CD4-positive, alpha-beta T cell treated with Interleukin-2 at 100 ng/mL for 4 hours (primary cell): ENCODE measurements at regions not wholly inside any gene's neighbourhood (a gene's known extent, or its start where the extent isn't known, plus 50 kb on each side); places are given as distances from the start of the nearest gene placed in this dataset.

ENCODE experiments used
- DNase-seq: peaks from one replicate; pipeline ENCODE4 v3.0.0-alpha.2; 2020; ENCODE audit warnings: low spot score

- no peak for DNase-seq
These were observed 239.1 kb upstream of the RBFOX1 start for GRCh38 chr16:7093511-7093910.

- no peak for DNase-seq
These were observed 242.0 kb upstream of the RBFOX1 start for GRCh38 chr16:7090628-7091115.

- no peak for DNase-seq
These were observed 242.9 kb upstream of the RBFOX1 start for GRCh38 chr16:7089751-7090150.

- DNase-seq = no peak
These were observed 243.9 kb upstream of the RBFOX1 start for GRCh38 chr16:7088711-7089110.

- no peak for DNase-seq
These were observed 245.6 kb upstream of the RBFOX1 start for GRCh38 chr16:7086822-7087616.

- DNase-seq = no peak
These were observed 246.9 kb upstream of the RBFOX1 start for GRCh38 chr16:7085776-7086175.

GRCh38 chr16:7083096-7083495 lies 249.5 kb upstream of the RBFOX1 start:
- DNase-seq = no peak

GRCh38 chr16:7077636-7078035 lies 255.0 kb upstream of the RBFOX1 start:
- no peak for DNase-seq

- no peak for DNase-seq
These were observed 257.9 kb upstream of the RBFOX1 start for GRCh38 chr16:7074715-7075114.

- DNase-seq = no peak
These were observed 275.2 kb upstream of the RBFOX1 start for GRCh38 chr16:7057458-7057857.

GRCh38 chr16:7055443-7055842 lies 277.2 kb upstream of the RBFOX1 start:
- DNase-seq = no peak

- DNase-seq = no peak
These were observed 280.9 kb upstream of the RBFOX1 start for GRCh38 chr16:7051591-7052349.

- no peak for DNase-seq
These were observed 288.3 kb upstream of the RBFOX1 start for GRCh38 chr16:7044331-7044730.

GRCh38 chr16:7038475-7038874 lies 294.2 kb upstream of the RBFOX1 start:
- DNase-seq = no peak

- no peak for DNase-seq
These were observed 295.1 kb upstream of the RBFOX1 start for GRCh38 chr16:7037495-7037894.

- no peak for DNase-seq
These were observed 301.6 kb upstream of the RBFOX1 start for GRCh38 chr16:7031031-7031430.

- no peak for DNase-seq
These were observed 305.2 kb upstream of the RBFOX1 start for GRCh38 chr16:7027401-7027800.

GRCh38 chr16:7026639-7027038 lies 306.0 kb upstream of the RBFOX1 start:
- no peak for DNase-seq

- no peak for DNase-seq
These were observed 306.9 kb upstream of the RBFOX1 start for GRCh38 chr16:7025616-7026190.

- DNase-seq = no peak
These were observed 310.9 kb upstream of the RBFOX1 start for GRCh38 chr16:7021653-7022275.

GRCh38 chr16:7017006-7017662 lies 315.5 kb upstream of the RBFOX1 start:
- no peak for DNase-seq

- DNase-seq = no peak
These were observed 317.9 kb upstream of the RBFOX1 start for GRCh38 chr16:7014756-7015155.
